NB4 (cell line): ENCODE measurements at regions not wholly inside any gene's neighbourhood (a gene's known extent, or its start where the extent isn't known, plus 50 kb on each side); places are given as distances from the start of the nearest gene placed in this dataset.

Experiments used
- DNase-seq: peaks from one replicate; pipeline ENCODE4 v3.0.0; 2010; ENCODE audit warnings: low read depth
- H3K4me3 ChIP-seq: one replicate; pipeline ENCODE4 v1.5.1; 2011; ENCODE audit warnings: mild to moderate bottlenecking, low read depth, low read length, moderate library complexity
- MAX ChIP-seq: IDR thresholded peaks from 2 replicates; pipeline ENCODE4 v1.6.1; 2011; ENCODE audit warnings: low read depth, low read length
- MYC ChIP-seq: IDR thresholded peaks from 2 replicates; pipeline ENCODE4 v1.6.1; 2011; ENCODE audit warnings: low read depth, low read length
- POLR2A ChIP-seq: IDR thresholded peaks from 2 replicates; pipeline ENCODE4 v1.6.1; 2011; ENCODE audit warnings: mild to moderate bottlenecking; ENCODE audit not compliant: insufficient read length; ENCODE audit errors: extremely low read depth
- TF ChIP-seq, protein P1 (sequence below): IDR thresholded peaks from one replicate; pipeline ENCODE4 v1.5.1; 2012; ENCODE audit warnings: low read depth, low read length

DNA sequence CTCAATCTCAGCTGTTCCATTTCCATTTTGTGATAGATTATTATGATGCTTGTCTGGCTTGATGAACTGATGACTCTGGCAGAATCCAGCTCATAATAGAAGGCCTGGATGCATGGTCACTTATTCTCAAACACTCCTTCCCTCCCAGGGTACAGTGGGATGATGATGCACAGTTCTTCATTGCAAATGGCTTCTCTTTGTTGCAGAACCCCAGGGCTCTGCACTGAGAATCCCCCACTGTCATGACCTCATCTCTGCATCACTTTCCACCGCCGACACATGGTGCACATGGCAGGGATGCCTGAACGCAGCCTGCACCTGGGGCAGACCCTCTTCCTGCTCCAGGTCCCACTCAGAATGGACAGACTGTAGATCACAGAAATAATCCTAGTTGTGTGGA is 515.6 kb upstream of the NR2F2 start:
- no peak for DNase-seq
- no peak overlapping the region for H3K4me3 ChIP-seq
- TF ChIP-seq POLR2A = no peak
- TF ChIP-seq, protein P1, sequence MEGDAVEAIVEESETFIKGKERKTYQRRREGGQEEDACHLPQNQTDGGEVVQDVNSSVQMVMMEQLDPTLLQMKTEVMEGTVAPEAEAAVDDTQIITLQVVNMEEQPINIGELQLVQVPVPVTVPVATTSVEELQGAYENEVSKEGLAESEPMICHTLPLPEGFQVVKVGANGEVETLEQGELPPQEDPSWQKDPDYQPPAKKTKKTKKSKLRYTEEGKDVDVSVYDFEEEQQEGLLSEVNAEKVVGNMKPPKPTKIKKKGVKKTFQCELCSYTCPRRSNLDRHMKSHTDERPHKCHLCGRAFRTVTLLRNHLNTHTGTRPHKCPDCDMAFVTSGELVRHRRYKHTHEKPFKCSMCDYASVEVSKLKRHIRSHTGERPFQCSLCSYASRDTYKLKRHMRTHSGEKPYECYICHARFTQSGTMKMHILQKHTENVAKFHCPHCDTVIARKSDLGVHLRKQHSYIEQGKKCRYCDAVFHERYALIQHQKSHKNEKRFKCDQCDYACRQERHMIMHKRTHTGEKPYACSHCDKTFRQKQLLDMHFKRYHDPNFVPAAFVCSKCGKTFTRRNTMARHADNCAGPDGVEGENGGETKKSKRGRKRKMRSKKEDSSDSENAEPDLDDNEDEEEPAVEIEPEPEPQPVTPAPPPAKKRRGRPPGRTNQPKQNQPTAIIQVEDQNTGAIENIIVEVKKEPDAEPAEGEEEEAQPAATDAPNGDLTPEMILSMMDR = no peak
- no peak for TF ChIP-seq MAX
- TF ChIP-seq MYC = no peak

GRCh38 chr15:95816591-95816990 is 513.9 kb upstream of the NR2F2 start:
- TF ChIP-seq POLR2A (no peak), MAX (no peak), MYC (no peak)
- TF ChIP-seq, protein P1 = no peak
- DNase-seq = no peak
- H3K4me3 ChIP-seq = no peak overlapping the region

GRCh38 chr15:95822961-95823360 is 507.5 kb upstream of the NR2F2 start:
- no peak for TF ChIP-seq MAX
- no peak for TF ChIP-seq POLR2A
- TF ChIP-seq, protein P1 = no peak
- TF ChIP-seq MYC = no peak
- no peak overlapping the region for H3K4me3 ChIP-seq
- no peak for DNase-seq

DNA sequence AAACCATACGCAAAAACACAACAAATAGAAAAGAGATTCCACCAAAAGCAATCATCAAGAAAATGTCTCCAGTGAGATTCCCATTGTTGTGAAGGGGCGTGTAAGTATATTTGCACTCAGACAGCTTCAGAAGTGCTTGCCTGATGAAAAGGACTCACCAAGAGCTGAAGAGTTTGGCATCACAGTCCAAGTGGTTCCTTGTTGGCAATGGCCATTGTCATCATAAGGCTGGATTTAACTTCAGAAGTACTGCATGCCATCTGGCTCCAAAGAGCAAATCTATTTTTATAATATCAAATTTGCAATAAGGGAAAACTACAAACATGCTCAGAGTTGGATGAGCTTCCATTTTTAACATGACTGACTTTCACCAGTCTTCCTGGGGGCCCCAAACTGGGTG is 505.3 kb upstream of the NR2F2 start:
- TF ChIP-seq MAX (no peak), MYC (no peak), POLR2A (no peak)
- TF ChIP-seq, protein P1 = no peak
- H3K4me3 ChIP-seq = no peak overlapping the region
- DNase-seq = no peak

GRCh38 chr15:95825671-95826411 is 504.7 kb upstream of the NR2F2 start:
- H3K4me3 ChIP-seq = no peak overlapping the region
- no peak for DNase-seq
- TF ChIP-seq, protein P1 = no peak
- no peak for TF ChIP-seq MYC
- no peak for TF ChIP-seq POLR2A
- TF ChIP-seq MAX = no peak
